ENCODE measurements at regions not wholly inside any gene's neighbourhood (a gene's known extent, or its start where the extent isn't known, plus 50 kb on each side); places are given as distances from the start of the nearest gene placed in this dataset.

DNA sequence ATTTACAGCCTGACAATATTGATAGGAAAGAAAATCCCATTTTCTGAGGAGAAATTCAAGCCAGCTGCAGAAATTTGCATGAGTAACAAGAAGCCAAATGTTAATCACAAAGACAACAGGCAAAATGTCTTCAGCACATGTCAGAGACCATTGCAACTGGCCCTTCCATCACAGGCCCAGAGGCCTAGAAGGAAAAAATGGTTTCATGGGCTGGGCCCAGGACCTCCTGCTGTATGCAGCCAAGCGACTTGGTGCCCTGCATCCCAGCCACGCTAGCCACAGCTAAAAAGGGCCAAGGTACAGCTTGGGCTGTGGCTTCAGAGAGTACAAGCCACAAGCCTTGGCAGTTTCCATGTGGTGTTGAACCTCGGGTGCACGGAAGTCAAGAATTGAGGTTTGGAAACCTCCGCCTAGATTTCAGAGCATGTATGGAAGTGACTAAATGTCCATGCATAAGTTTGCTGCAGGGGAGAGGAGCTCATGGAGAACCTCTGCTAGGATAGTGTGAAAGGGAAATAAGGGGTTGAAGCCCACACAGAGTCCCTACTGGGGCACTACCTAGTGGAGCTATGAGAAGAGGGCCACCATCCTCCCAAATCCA, 1474.0 kb downstream of the PCDH9 start:
- TF ChIP-seq HMGA2 (CRISPR knock-in tag; IDR thresholded peaks at IDR 0.05) (no peak), ZNF317 (CRISPR knock-in tag; IDR thresholded peaks at IDR 0.05; ENCODE audit: borderline replicate concordance, low read depth) (no peak), FOXJ3 (CRISPR knock-in tag; IDR thresholded peaks at IDR 0.05; ENCODE audit: borderline replicate concordance) (no peak), ELF4 (CRISPR knock-in tag; IDR thresholded peaks at IDR 0.05; ENCODE audit: low read depth) (no peak), RELA (CRISPR knock-in tag; IDR thresholded peaks at IDR 0.05; ENCODE audit: borderline replicate concordance) (no peak), ESRRA (CRISPR knock-in tag; IDR thresholded peaks at IDR 0.05; ENCODE audit: borderline replicate concordance) (no peak), ZNF232 (CRISPR knock-in tag; IDR thresholded peaks at IDR 0.05) (no peak), ATF1 (CRISPR knock-in tag; IDR thresholded peaks at IDR 0.05) (no peak), IRF2 (CRISPR knock-in tag; IDR thresholded peaks at IDR 0.05; ENCODE audit: borderline replicate concordance, low read depth) (no peak), CREB1 (CRISPR knock-in tag; IDR thresholded peaks at IDR 0.05) (no peak), MYBL2 (CRISPR knock-in tag; IDR thresholded peaks at IDR 0.05) (no peak), CREM (CRISPR knock-in tag; IDR thresholded peaks at IDR 0.05) (no peak), NFATC4 (CRISPR knock-in tag; IDR thresholded peaks at IDR 0.05) (no peak), OVOL2 (CRISPR knock-in tag; IDR thresholded peaks at IDR 0.05; ENCODE audit: borderline replicate concordance) (no peak), NFE2L1 (CRISPR knock-in tag; IDR thresholded peaks at IDR 0.05) (no peak), TCF7 (CRISPR knock-in tag; IDR thresholded peaks at IDR 0.05; ENCODE audit: low read depth) (no peak), ETV6 (CRISPR knock-in tag; IDR thresholded peaks at IDR 0.05) (no peak)
- TF ChIP-seq, protein P1, sequence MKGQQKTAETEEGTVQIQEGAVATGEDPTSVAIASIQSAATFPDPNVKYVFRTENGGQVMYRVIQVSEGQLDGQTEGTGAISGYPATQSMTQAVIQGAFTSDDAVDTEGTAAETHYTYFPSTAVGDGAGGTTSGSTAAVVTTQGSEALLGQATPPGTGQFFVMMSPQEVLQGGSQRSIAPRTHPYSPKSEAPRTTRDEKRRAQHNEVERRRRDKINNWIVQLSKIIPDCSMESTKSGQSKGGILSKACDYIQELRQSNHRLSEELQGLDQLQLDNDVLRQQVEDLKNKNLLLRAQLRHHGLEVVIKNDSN (CRISPR knock-in tag; IDR thresholded peaks at IDR 0.05) = no peak
- TF ChIP-seq, protein P2, sequence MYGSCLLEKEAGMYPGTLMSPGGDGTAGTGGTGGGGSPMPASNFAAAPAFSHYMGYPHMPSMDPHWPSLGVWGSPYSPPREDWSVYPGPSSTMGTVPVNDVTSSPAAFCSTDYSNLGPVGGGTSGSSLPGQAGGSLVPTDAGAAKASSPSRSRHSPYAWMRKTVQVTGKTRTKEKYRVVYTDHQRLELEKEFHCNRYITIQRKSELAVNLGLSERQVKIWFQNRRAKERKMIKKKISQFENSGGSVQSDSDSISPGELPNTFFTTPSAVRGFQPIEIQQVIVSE (CRISPR knock-in tag; IDR thresholded peaks at IDR 0.05; ENCODE audit: borderline replicate concordance) = no peak
- TF ChIP-seq, protein P3, sequence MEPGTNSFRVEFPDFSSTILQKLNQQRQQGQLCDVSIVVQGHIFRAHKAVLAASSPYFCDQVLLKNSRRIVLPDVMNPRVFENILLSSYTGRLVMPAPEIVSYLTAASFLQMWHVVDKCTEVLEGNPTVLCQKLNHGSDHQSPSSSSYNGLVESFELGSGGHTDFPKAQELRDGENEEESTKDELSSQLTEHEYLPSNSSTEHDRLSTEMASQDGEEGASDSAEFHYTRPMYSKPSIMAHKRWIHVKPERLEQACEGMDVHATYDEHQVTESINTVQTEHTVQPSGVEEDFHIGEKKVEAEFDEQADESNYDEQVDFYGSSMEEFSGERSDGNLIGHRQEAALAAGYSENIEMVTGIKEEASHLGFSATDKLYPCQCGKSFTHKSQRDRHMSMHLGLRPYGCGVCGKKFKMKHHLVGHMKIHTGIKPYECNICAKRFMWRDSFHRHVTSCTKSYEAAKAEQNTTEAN (CRISPR knock-in tag; IDR thresholded peaks at IDR 0.05) = no peak
- no peak for ATAC-seq
- DNase-seq (ENCODE audit: low spot score) = no peak
- no peaks in the 10 kb centered on the region for H3K4me1 Mint-ChIP-seq
- ChIA-PET POLR2A (no interaction called here), CTCF (no interaction called here)
- peaks cover 24% of the 10 kb centered on the region for H3K36me3 Mint-ChIP-seq
- H3K27ac Mint-ChIP-seq = no peak overlapping the region
- no peak overlapping the region for H3K4me3 Mint-ChIP-seq
- H3K27me3 Mint-ChIP-seq (ENCODE audit: low read depth) = no peaks in the 10 kb centered on the region; the same call in 1 of the 2 replicates
- H3K9me3 Mint-ChIP-seq = peaks cover 44% of the 10 kb centered on the region

DNA sequence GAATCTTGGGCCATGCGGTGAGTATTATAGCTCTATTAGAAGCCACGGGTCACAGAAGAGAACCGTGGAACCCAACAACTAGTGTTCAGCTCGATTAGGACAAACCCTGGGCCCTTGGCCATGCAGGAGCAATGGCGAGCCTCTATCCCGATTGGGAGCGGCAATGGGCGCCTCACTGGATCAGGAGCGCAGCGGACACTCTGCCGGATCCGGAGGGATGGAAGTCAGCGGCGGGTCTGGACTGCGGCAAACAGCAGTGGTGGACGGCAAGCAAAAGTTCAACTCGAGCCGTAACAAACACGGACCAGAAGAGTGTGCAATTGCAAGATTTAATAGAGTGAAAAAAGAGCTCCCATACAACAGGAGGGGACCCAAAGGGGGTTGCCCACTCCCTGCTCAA, 1481.9 kb downstream of the PCDH9 start:
- POLR2A ChIA-PET = no interaction called here
- TF ChIP-seq, protein P4, sequence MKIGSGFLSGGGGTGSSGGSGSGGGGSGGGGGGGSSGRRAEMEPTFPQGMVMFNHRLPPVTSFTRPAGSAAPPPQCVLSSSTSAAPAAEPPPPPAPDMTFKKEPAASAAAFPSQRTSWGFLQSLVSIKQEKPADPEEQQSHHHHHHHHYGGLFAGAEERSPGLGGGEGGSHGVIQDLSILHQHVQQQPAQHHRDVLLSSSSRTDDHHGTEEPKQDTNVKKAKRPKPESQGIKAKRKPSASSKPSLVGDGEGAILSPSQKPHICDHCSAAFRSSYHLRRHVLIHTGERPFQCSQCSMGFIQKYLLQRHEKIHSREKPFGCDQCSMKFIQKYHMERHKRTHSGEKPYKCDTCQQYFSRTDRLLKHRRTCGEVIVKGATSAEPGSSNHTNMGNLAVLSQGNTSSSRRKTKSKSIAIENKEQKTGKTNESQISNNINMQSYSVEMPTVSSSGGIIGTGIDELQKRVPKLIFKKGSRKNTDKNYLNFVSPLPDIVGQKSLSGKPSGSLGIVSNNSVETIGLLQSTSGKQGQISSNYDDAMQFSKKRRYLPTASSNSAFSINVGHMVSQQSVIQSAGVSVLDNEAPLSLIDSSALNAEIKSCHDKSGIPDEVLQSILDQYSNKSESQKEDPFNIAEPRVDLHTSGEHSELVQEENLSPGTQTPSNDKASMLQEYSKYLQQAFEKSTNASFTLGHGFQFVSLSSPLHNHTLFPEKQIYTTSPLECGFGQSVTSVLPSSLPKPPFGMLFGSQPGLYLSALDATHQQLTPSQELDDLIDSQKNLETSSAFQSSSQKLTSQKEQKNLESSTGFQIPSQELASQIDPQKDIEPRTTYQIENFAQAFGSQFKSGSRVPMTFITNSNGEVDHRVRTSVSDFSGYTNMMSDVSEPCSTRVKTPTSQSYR (CRISPR knock-in tag; IDR thresholded peaks at IDR 0.05) = no peak
- TF ChIP-seq, protein P1 (CRISPR knock-in tag; IDR thresholded peaks at IDR 0.05) = no peak
- TF ChIP-seq, protein P2 (CRISPR knock-in tag; IDR thresholded peaks at IDR 0.05; ENCODE audit: borderline replicate concordance) = no peak
- TF ChIP-seq SMAD4 (CRISPR knock-in tag; IDR thresholded peaks at IDR 0.05) = no peak
- TF ChIP-seq, protein P5, sequence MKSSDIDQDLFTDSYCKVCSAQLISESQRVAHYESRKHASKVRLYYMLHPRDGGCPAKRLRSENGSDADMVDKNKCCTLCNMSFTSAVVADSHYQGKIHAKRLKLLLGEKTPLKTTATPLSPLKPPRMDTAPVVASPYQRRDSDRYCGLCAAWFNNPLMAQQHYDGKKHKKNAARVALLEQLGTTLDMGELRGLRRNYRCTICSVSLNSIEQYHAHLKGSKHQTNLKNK (CRISPR knock-in tag; IDR thresholded peaks at IDR 0.05) = no peak
- TF ChIP-seq, protein P6, sequence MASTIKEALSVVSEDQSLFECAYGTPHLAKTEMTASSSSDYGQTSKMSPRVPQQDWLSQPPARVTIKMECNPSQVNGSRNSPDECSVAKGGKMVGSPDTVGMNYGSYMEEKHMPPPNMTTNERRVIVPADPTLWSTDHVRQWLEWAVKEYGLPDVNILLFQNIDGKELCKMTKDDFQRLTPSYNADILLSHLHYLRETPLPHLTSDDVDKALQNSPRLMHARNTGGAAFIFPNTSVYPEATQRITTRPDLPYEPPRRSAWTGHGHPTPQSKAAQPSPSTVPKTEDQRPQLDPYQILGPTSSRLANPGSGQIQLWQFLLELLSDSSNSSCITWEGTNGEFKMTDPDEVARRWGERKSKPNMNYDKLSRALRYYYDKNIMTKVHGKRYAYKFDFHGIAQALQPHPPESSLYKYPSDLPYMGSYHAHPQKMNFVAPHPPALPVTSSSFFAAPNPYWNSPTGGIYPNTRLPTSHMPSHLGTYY (CRISPR knock-in tag; IDR thresholded peaks at IDR 0.05) = no peak
- TF ChIP-seq, protein P7, sequence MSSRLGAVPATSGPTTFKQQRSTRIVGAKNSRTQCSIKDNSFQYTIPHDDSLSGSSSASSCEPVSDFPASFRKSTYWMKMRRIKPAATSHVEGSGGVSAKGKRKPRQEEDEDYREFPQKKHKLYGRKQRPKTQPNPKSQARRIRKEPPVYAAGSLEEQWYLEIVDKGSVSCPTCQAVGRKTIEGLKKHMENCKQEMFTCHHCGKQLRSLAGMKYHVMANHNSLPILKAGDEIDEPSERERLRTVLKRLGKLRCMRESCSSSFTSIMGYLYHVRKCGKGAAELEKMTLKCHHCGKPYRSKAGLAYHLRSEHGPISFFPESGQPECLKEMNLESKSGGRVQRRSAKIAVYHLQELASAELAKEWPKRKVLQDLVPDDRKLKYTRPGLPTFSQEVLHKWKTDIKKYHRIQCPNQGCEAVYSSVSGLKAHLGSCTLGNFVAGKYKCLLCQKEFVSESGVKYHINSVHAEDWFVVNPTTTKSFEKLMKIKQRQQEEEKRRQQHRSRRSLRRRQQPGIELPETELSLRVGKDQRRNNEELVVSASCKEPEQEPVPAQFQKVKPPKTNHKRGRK (CRISPR knock-in tag; IDR thresholded peaks at IDR 0.05; ENCODE audit: borderline replicate concordance) = no peak
- TF ChIP-seq CBFB (CRISPR knock-in tag; IDR thresholded peaks at IDR 0.05; ENCODE audit: low read depth) = no peak

More for the DNA sequence above, 1481.9 kb downstream of the PCDH9 start:
- H3K27ac Mint-ChIP-seq = no peak overlapping the region
- no peaks in the 10 kb centered on the region for H3K27me3 Mint-ChIP-seq (ENCODE audit: low read depth)
- no peak for DNase-seq (ENCODE audit: low spot score)
- CTCF ChIA-PET = interaction anchor here (0.7 kb wide), 1 partner anchor 51 kb away, joined by 3 read pairs; no protein-coding TSS in a partner anchor
- H3K4me1 Mint-ChIP-seq = no peaks in the 10 kb centered on the region
- no peak overlapping the region for H3K4me3 Mint-ChIP-seq
- peaks cover 26% of the 10 kb centered on the region for H3K9me3 Mint-ChIP-seq
- ATAC-seq = no peak
- H3K36me3 Mint-ChIP-seq = peaks cover 3% of the 10 kb centered on the region; the same call in 1 of the 2 replicates
